ENCODE measurements at regions not wholly inside any gene's neighbourhood (a gene's known extent, or its start where the extent isn't known, plus 50 kb on each side); places are given as distances from the start of the nearest gene placed in this dataset.

GRCh38 chr5:116911074-116911473 is 336.5 kb upstream of the SEMA6A start:
- Histone ChIP-seq H3K79me2 (ENCODE audit: control insufficient read depth, insufficient read depth, low read length) (no peaks in the 10 kb centered on the region), H3K4me2 (ENCODE audit: control insufficient read depth, extremely low read depth, insufficient read depth, low read depth, low read length) (no peak overlapping the region), H2AFZ (ENCODE audit: control insufficient read depth, low read length) (no peak overlapping the region), H4K20me1 (ENCODE audit: control insufficient read depth, extremely low read depth, insufficient read depth, low read length) (no peaks in the 10 kb centered on the region), H3K4me3 (ENCODE audit: control insufficient read depth in 2 of 3, extremely low read depth in 1 of 3, insufficient read depth in 2 of 3, low read depth in 1 of 3, low read length in 3 of 3) (no peak overlapping the region), H3K27ac (ENCODE audit: control insufficient read depth, insufficient read depth, low read length) (no peak overlapping the region), H3K36me3 (ENCODE audit: control insufficient read depth in 2 of 2, extremely low read depth in 1 of 2, insufficient read depth in 2 of 2, low read length in 2 of 2) (no peaks in the 10 kb centered on the region), H3K4me1 (ENCODE audit: control insufficient read depth, extremely low read depth, insufficient read depth, low read length) (no peaks in the 10 kb centered on the region), H3K27me3 (ENCODE audit: control insufficient read depth, extremely low read depth, insufficient read depth, low read length) (no peaks in the 10 kb centered on the region), H3K9me1 (ENCODE audit: control insufficient read depth, extremely low read depth, insufficient read depth, low read length) (no peaks in the 10 kb centered on the region), H3K9me3 (ENCODE audit: control insufficient read depth, low read depth, low read length) (no peaks in the 10 kb centered on the region), H3K9ac (ENCODE audit: control insufficient read depth, extremely low read depth, insufficient read depth, low read length) (no peak overlapping the region)
- no peak for FAIRE-seq
- dilution Hi-C loops (cut with MboI; ENCODE audit: extremely low pct_ligation_motif_present, low sequenced_read_pairs), result no loop called here
- DNase-seq (ENCODE audit: low read depth, low spot score), result no peak
- TF ChIP-seq CTCF (optimal IDR thresholded peaks at IDR 0.05 in 1 of 3, IDR thresholded peaks at IDR 0.05 in 1 of 3, conservative IDR thresholded peaks at IDR 0.05 in 1 of 3; ENCODE audit: extremely low read depth in 1 of 3, insufficient read depth in 2 of 3, low read length in 3 of 3), result no peak
- no peak for TF ChIP-seq EZH2 (IDR thresholded peaks at IDR 0.05; ENCODE audit: low read length)

- Histone ChIP-seq H3K27ac (ENCODE audit: control insufficient read depth, insufficient read depth, low read length) (no peak overlapping the region), H2AFZ (ENCODE audit: control insufficient read depth, low read length) (no peak overlapping the region), H3K36me3 (ENCODE audit: control insufficient read depth in 2 of 2, extremely low read depth in 1 of 2, insufficient read depth in 2 of 2, low read length in 2 of 2) (no peaks in the 10 kb centered on the region), H3K9me3 (ENCODE audit: control insufficient read depth, low read depth, low read length) (no peaks in the 10 kb centered on the region), H4K20me1 (ENCODE audit: control insufficient read depth, extremely low read depth, insufficient read depth, low read length) (no peaks in the 10 kb centered on the region), H3K9me1 (ENCODE audit: control insufficient read depth, extremely low read depth, insufficient read depth, low read length) (no peaks in the 10 kb centered on the region), H3K4me1 (ENCODE audit: control insufficient read depth, extremely low read depth, insufficient read depth, low read length) (no peaks in the 10 kb centered on the region), H3K9ac (ENCODE audit: control insufficient read depth, extremely low read depth, insufficient read depth, low read length) (no peak overlapping the region), H3K4me3 (ENCODE audit: control insufficient read depth in 2 of 3, extremely low read depth in 1 of 3, insufficient read depth in 2 of 3, low read depth in 1 of 3, low read length in 3 of 3) (no peak overlapping the region), H3K27me3 (ENCODE audit: control insufficient read depth, extremely low read depth, insufficient read depth, low read length) (no peaks in the 10 kb centered on the region), H3K4me2 (ENCODE audit: control insufficient read depth, extremely low read depth, insufficient read depth, low read depth, low read length) (no peak overlapping the region), H3K79me2 (ENCODE audit: control insufficient read depth, insufficient read depth, low read length) (no peaks in the 10 kb centered on the region)
- DNase-seq (ENCODE audit: low read depth, low spot score), result no peak
- FAIRE-seq, result no peak
- no peak for TF ChIP-seq EZH2 (IDR thresholded peaks at IDR 0.05; ENCODE audit: low read length)
- TF ChIP-seq CTCF (optimal IDR thresholded peaks at IDR 0.05 in 1 of 3, IDR thresholded peaks at IDR 0.05 in 1 of 3, conservative IDR thresholded peaks at IDR 0.05 in 1 of 3; ENCODE audit: extremely low read depth in 1 of 3, insufficient read depth in 2 of 3, low read length in 3 of 3), result no peak
- dilution Hi-C loops (cut with MboI; ENCODE audit: extremely low pct_ligation_motif_present, low sequenced_read_pairs), result no loop called here
These were observed 333.9 kb upstream of the SEMA6A start for GRCh38 chr5:116908537-116908936.

Measured in keratinocyte (primary cell).